Activated CD4-positive, alpha-beta T cell treated with anti-CD3 and anti-CD28 coated beads, Interleukin-2, amount 50 U/mL, for 16 hours (primary cell): ENCODE measurements at regions not wholly inside any gene's neighbourhood (a gene's known extent, or its start where the extent isn't known, plus 50 kb on each side); places are given as distances from the start of the nearest gene placed in this dataset.

Source experiments
- DNase-seq: peaks from one replicate; pipeline ENCODE4 v3.0.0-alpha.2; 2020

DNA sequence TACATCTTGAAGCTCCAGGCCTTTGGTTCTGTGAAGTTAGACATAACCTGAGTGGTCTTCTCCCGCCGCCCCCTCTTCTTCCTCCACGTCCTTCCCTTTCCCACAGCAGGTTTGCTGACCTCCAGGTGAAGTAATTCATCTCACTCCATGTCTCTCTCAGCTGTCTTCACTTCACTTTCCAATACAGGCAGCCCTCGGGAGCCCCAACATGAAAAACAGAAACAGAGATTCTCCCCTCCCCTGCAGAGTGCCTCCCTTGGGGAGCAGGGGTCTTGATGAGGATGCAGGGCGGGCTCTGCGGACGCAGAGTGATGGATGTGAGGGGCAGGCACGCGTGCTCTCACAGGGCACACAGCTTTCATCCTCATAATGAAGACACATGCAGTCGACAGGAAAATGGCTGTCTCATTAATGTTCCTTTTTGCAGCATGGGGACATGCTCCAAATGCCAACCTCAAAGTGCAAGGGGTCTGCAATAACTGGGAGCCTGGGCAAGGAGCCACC, 95.6 kb downstream of the GPAM start:
- no peak for DNase-seq

DNA sequence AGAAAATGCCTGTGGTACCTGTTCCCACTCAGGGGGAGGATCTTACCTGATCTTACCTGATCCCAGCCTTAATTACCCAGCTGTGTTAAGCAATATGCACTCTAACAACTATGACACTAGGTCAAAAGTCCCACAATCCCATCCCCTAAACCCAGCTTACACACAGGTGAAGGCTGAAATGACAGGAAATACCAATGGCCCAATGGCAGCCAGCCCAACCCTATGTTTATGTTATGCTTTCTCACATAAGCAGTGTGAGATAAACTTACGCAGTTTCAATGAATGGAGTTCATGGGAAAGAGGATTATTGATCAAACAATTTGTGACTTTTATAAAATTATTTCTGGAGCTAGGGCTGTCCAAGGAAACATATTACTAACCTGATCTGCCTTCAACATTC, 91.9 kb downstream of the GPAM start:
- DNase-seq, result no peak

DNA sequence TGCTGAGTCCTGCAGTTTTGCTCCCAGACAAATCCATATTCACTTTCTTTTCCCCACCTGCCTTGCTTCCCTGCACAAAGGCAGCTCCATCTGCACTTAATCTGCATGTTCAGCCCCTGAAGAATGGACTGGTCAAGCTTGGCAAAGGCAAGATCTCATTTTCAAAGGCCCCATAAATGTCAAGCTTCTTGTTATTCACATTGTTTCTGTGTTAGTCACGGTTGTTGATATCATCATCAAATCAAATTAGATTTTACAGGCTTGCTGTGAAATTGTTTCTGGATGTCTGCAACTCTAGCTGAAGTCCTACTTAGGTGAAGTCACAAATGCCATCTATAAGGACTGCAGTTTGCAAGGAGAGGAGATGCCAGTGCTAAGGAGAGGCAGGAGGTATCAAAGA, 91.0 kb downstream of the GPAM start:
- DNase-seq, result no peak

DNA sequence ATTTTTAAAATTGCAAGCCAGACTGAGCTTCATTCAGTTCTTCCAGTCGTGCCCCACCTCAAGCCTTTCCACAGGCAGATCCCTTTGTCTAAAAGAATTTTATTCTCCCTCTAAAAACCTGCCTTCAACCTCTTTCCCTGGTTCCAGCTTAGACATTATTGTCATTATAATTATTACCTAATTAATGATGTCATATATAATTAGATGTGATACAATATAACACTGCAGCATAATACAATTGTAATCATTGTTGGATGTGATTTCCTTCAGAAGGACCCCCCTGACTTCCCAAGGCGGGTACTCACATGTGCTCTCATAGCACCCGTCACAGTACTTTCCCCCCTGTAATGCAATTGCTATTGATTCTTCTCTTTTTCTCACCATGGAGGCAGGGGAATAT, 88.6 kb downstream of the GPAM start:
- DNase-seq, result no peak

DNA sequence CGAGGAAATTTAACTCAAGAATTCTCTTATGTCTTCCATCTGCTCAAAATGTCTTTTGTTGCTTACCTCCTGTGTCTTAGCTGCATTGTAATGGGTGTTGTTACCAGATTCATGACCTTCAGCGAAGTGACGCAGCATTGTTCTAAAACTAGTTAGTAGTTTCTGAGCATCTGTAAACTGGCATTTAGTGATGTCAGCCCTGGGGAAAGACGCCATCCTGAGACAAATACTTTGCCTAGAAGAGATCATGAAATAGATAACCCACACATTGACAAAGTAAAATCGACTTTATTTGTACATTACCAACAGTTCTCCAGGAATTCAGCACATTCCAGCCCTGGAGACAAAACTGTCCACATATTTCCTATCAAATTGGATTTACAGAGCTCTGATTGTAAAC, 87.8 kb downstream of the GPAM start:
- no peak for DNase-seq

DNA sequence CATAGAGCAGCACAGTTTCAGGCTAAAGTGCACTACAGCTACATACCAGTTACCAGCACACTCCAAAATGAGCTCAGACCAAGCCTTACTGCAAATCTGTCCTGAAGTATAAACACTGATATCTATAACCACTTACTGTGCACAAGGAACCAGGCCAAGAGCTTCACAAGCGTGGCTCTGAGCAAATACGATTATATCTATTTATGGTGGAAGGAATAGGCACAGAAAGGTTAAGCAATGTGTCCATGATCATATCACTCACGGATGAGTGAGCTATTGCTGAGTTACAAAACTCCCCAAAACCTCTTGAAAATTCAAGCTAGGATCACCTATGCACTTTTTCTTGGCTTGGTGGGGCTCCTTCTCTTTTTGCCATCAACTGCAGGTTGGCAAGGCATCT, 84.9 kb downstream of the GPAM start:
- DNase-seq, result no peak
